Transverse colon (tissue), 4 donors: ENCODE measurements at regions not wholly inside any gene's neighbourhood (a gene's known extent, or its start where the extent isn't known, plus 50 kb on each side); places are given as distances from the start of the nearest gene placed in this dataset.

ENCODE experiments used
- CTCF ChIP-seq, 5 experiments: fragments of 200-600 bp in 3 of 5; fragments of 450-650 bp in 2 of 5; sonication (generic) in 3 of 5; IDR thresholded peaks; 1 replicate in 2 of 5; 2 replicates in 3 of 5; pipeline ENCODE4 v1.5.1; 2016 to 2017; ENCODE audit warnings: antibody characterized with exemption in 5 of 5, inconsistent platforms in 3 of 5, mild to moderate bottlenecking in 2 of 5, moderate library complexity in 1 of 5
- EP300 ChIP-seq: sonication (generic); formaldehyde crosslinking; IDR thresholded peaks from one replicate; pipeline ENCODE4 v1.6.1; 2017; ENCODE audit warnings: antibody characterized with exemption, low read depth
- POLR2A ChIP-seq: fragments of 450-650 bp; IDR thresholded peaks from one replicate; pipeline ENCODE4 v1.6.1; 2016; ENCODE audit warnings: antibody characterized with exemption, mild to moderate bottlenecking, moderate library complexity
- POLR2AphosphoS5 ChIP-seq, 3 donors: sonication (generic); formaldehyde crosslinking; IDR thresholded peaks; one replicate each; pipeline ENCODE4 v1.6.1; 2016; ENCODE audit warnings: antibody characterized with exemption in 3 of 3

GRCh38 chr14:24712909-24713308 lies 78.9 kb upstream of the GZMB start:
- TF ChIP-seq CTCF (IDR thresholded peaks at IDR 0.05) (no peak), EP300 (no peak), POLR2A (no peak), POLR2AphosphoS5 (IDR thresholded peaks at IDR 0.05) (no peak)
